Mesenchymal stem cell (in vitro differentiated cells and primary cell): ENCODE measurements at regions not wholly inside any gene's neighbourhood (a gene's known extent, or its start where the extent isn't known, plus 50 kb on each side); places are given as distances from the start of the nearest gene placed in this dataset.

Source experiments
- DNase-seq: peaks from one replicate; pipeline ENCODE4 v3.0.0-alpha.2; 2013
- H2AFZ ChIP-seq: one replicate; pipeline ENCODE4 v1.6.1; 2013; ENCODE audit warnings: low read depth, mild to moderate bottlenecking, control low read depth, inconsistent platforms, low read length, moderate library complexity
- H2AK5ac ChIP-seq: 2 replicates; pipeline ENCODE4 v1.6.1; 2013; ENCODE audit warnings: low read length, moderate library complexity, mild to moderate bottlenecking, inconsistent platforms; ENCODE audit not compliant: severe bottlenecking
- H2BK120ac ChIP-seq: one replicate; pipeline ENCODE4 v1.6.1; 2013; ENCODE audit warnings: low read depth, mild to moderate bottlenecking, inconsistent platforms, low read length, moderate library complexity
- H2BK12ac ChIP-seq, 2 experiments: one replicate each; pipeline ENCODE4 v1.6.1; 2013; ENCODE audit warnings: inconsistent platforms in 2 of 2, low read length in 2 of 2, mild to moderate bottlenecking in 2 of 2, moderate library complexity in 2 of 2, control low read depth in 1 of 2
- H2BK15ac ChIP-seq: one replicate; pipeline ENCODE4 v1.6.1; 2013; ENCODE audit warnings: mild to moderate bottlenecking, low read depth, inconsistent platforms; ENCODE audit not compliant: poor library complexity, severe bottlenecking
- H2BK5ac ChIP-seq: 2 replicates; pipeline ENCODE4 v1.6.1; 2013; ENCODE audit warnings: low read depth, mild to moderate bottlenecking, low read length, control low read depth, inconsistent platforms; ENCODE audit not compliant: poor library complexity, severe bottlenecking
- H3K14ac ChIP-seq, 2 experiments: one replicate each; pipeline ENCODE4 v1.6.1; 2013; ENCODE audit warnings: inconsistent platforms in 2 of 2, low read length in 2 of 2, control low read depth in 1 of 2, mild to moderate bottlenecking in 1 of 2, moderate library complexity in 1 of 2
- H3K18ac ChIP-seq, 2 experiments: one replicate each; pipeline ENCODE4 v1.6.1; 2013; ENCODE audit warnings: inconsistent platforms in 2 of 2, low read length in 2 of 2, control low read depth in 1 of 2, low read depth in 1 of 2, mild to moderate bottlenecking in 1 of 2
- H3K23ac ChIP-seq, 2 experiments: one replicate each; pipeline ENCODE4 v1.6.1; 2013; ENCODE audit warnings: inconsistent platforms in 2 of 2, low read length in 2 of 2, mild to moderate bottlenecking in 2 of 2, moderate library complexity in 2 of 2, control low read depth in 1 of 2
- H3K27ac ChIP-seq: 2 replicates; pipeline ENCODE4 v1.5.1; 2013; ENCODE audit warnings: mild to moderate bottlenecking, moderate library complexity, low read length, control low read depth, inconsistent platforms; ENCODE audit not compliant: poor library complexity, severe bottlenecking
- H3K27me3 ChIP-seq, 2 experiments: 2 replicates each; pipeline versions ENCODE4 v1.6.1 to v1.7.0; 2013; ENCODE audit warnings: low read length in 2 of 2, mild to moderate bottlenecking in 2 of 2, moderate library complexity in 2 of 2, control low read depth in 1 of 2, inconsistent platforms in 1 of 2; ENCODE audit not compliant: control insufficient read depth in 1 of 2, insufficient read depth in 1 of 2
- H3K36me3 ChIP-seq, 2 experiments: 2 replicates each; pipeline versions ENCODE4 v1.6.1 to v1.7.0; 2013; ENCODE audit warnings: low read length in 2 of 2, control low read depth in 1 of 2, inconsistent platforms in 1 of 2, low read depth in 1 of 2, mild to moderate bottlenecking in 1 of 2; ENCODE audit not compliant: insufficient read depth in 2 of 2, control insufficient read depth in 1 of 2
- H3K4ac ChIP-seq, 2 experiments: one replicate each; pipeline ENCODE4 v1.6.1; 2013; ENCODE audit warnings: inconsistent platforms in 2 of 2, low read length in 2 of 2, mild to moderate bottlenecking in 2 of 2, moderate library complexity in 2 of 2, control low read depth in 1 of 2, low read depth in 1 of 2
- H3K4me1 ChIP-seq: 2 replicates; pipeline ENCODE4 v1.6.1; 2013; ENCODE audit warnings: low read depth, low read length, control low read depth; ENCODE audit not compliant: control insufficient read depth, insufficient read depth
- H3K4me2 ChIP-seq: 2 replicates; pipeline ENCODE4 v1.6.1; 2013; ENCODE audit warnings: low read length, mild to moderate bottlenecking, inconsistent platforms; ENCODE audit not compliant: poor library complexity, severe bottlenecking
- H3K4me3 ChIP-seq, 2 experiments: 2 replicates each; pipeline versions ENCODE4 v1.5.1 to v1.7.0; 2013; ENCODE audit warnings: low read length in 2 of 2, mild to moderate bottlenecking in 2 of 2, control low read depth in 1 of 2, low read depth in 1 of 2; ENCODE audit not compliant: insufficient read depth in 1 of 2
- H3K79me1 ChIP-seq: replicated peaks from 2 replicates; pipeline ENCODE4 v1.6.1; 2013; ENCODE audit warnings: mild to moderate bottlenecking, control low read depth, low read length, inconsistent platforms; ENCODE audit not compliant: poor library complexity, severe bottlenecking
- H3K9ac ChIP-seq: 2 replicates; pipeline ENCODE4 v1.7.0; 2013; ENCODE audit warnings: mild to moderate bottlenecking, low read length, moderate library complexity
- H3K9me3 ChIP-seq: 2 replicates; pipeline ENCODE4 v1.7.0; 2013; ENCODE audit warnings: mild to moderate bottlenecking, low read length; ENCODE audit not compliant: control insufficient read depth
- H4K8ac ChIP-seq: one replicate; pipeline ENCODE4 v1.6.1; 2013; ENCODE audit warnings: inconsistent platforms, mild to moderate bottlenecking, low read length, moderate library complexity
- H4K91ac ChIP-seq: one replicate; pipeline ENCODE4 v1.6.1; 2013; ENCODE audit warnings: mild to moderate bottlenecking, low read length, inconsistent platforms
- WGBS: methylation state at CpG from one replicate; pipeline ENCODE4 v1.1.7; 2013; ENCODE audit warnings: mixed read lengths; 5-methylcytosine and 5-hydroxymethylcytosine counted together

DNA sequence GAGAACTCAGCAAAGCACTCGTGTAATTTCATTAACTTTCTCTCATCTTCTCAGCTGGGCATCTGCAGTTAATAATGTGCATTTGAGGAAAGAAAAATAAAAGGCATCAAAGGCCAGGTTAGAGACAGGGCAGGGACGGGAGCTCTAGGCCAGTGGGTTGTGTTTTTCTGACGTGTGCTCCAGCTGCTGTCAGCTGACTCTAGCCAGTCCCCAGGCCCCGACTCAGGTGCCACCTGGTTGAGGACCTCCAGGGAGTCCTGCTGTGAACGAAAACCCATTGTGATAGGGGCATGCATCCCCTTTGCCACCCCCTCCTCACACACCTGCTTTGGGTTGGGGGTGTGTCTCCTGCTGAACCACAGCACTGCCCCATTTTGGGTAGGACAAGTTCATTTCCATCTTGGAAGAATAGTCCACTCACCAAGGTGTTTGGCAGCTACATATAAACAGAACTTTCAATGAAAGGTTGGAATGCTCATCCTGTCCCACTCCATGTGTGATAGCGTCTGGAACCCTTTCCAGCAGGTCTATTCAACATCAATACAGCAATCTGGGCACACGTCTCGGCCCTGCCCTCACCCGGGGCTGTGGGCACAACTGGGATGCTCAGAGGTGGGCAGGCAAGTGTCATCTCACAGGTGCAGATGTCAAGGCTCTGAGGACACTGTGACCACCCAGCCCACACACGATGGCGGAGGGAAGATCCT is 146.1 kb upstream of the FAM20C start:
- no peak overlapping the region for H2BK120ac ChIP-seq
- H4K91ac ChIP-seq, result no peak overlapping the region
- no peak overlapping the region for H3K18ac ChIP-seq
- DNase-seq, result no peak
- no peak overlapping the region for H2BK15ac ChIP-seq
- H3K27ac ChIP-seq, result no peak overlapping the region
- no peak overlapping the region for H2BK5ac ChIP-seq
- no peaks in the 10 kb centered on the region for H3K79me1 ChIP-seq
- no peak overlapping the region for H4K8ac ChIP-seq
- no peak overlapping the region for H3K23ac ChIP-seq
- peaks cover 15 to 41% of the 10 kb centered on the region in 2 experiments for H3K27me3 ChIP-seq
- H3K4ac ChIP-seq, result no peak overlapping the region
- H3K4me3 ChIP-seq, result no peak overlapping the region
- no peak overlapping the region for H3K4me2 ChIP-seq
- H2AFZ ChIP-seq, result no peak overlapping the region
- no peak overlapping the region for H3K14ac ChIP-seq
- H3K9ac ChIP-seq, result no peak overlapping the region
- H3K4me1 ChIP-seq, result peaks cover under 1% of the 10 kb centered on the region
- no peak overlapping the region for H2BK12ac ChIP-seq
- no peaks in the 10 kb centered on the region for H3K36me3 ChIP-seq
- WGBS, result 79% methylated on average over 11 of the region's 11 CpGs
- no peak overlapping the region for H2AK5ac ChIP-seq
- H3K9me3 ChIP-seq, result no peaks in the 10 kb centered on the region

DNA sequence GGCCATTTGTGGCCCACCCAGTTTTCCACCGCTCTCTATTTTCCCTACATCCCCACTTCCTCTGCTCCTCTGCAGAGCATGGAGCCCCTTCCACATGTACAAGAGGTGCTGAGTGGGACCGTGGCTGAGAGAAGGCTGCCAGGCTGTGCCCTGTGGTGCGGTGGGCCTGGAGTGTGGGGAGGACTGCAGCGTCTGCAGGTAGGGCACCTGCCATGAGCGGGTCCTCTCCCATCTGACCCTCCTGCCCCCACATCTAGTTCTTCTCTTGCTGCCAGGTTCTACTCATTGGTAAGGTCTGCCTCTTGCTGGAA is 145.6 kb upstream of the FAM20C start:
- DNase-seq, result no peak
- H3K4ac ChIP-seq, result no peak overlapping the region
- no peaks in the 10 kb centered on the region for H3K36me3 ChIP-seq
- H3K27ac ChIP-seq, result no peak overlapping the region
- no peak overlapping the region for H2BK12ac ChIP-seq
- H2BK120ac ChIP-seq, result no peak overlapping the region
- no peak overlapping the region for H3K23ac ChIP-seq
- H3K4me1 ChIP-seq, result no peaks in the 10 kb centered on the region
- no peak overlapping the region for H2BK5ac ChIP-seq
- H4K91ac ChIP-seq, result no peak overlapping the region
- no peak overlapping the region for H3K18ac ChIP-seq
- H3K14ac ChIP-seq, result no peak overlapping the region
- H2AFZ ChIP-seq, result no peak overlapping the region
- no peak overlapping the region for H3K4me2 ChIP-seq
- no peak overlapping the region for H2AK5ac ChIP-seq
- H3K9ac ChIP-seq, result no peak overlapping the region
- no peak overlapping the region for H3K4me3 ChIP-seq
- H3K27me3 ChIP-seq, result peaks cover 15 to 39% of the 10 kb centered on the region in 2 experiments
- no peak overlapping the region for H4K8ac ChIP-seq
- no peak overlapping the region for H2BK15ac ChIP-seq
- no peaks in the 10 kb centered on the region for H3K9me3 ChIP-seq
- WGBS, result 93% methylated on average over 5 of the region's 5 CpGs
- no peaks in the 10 kb centered on the region for H3K79me1 ChIP-seq

GRCh38 chr7:51456-52068 is 140.8 kb upstream of the FAM20C start:
- H2AK5ac ChIP-seq, result no peak overlapping the region
- H3K27me3 ChIP-seq, result peaks cover 11 to 16% of the 10 kb centered on the region in 2 experiments
- H2BK5ac ChIP-seq, result no peak overlapping the region
- H3K9me3 ChIP-seq, result peaks cover 4% of the 10 kb centered on the region
- H3K36me3 ChIP-seq, result no peaks in the 10 kb centered on the region
- H4K91ac ChIP-seq, result no peak overlapping the region
- no peak overlapping the region for H3K9ac ChIP-seq
- no peak overlapping the region for H2BK15ac ChIP-seq
- no peak overlapping the region for H3K18ac ChIP-seq
- no peaks in the 10 kb centered on the region for H3K4me1 ChIP-seq
- no peak overlapping the region for H3K4me2 ChIP-seq
- H3K23ac ChIP-seq, result no peak overlapping the region
- DNase-seq, result no peak
- no peaks in the 10 kb centered on the region for H3K79me1 ChIP-seq
- WGBS, result 88% methylated on average over 11 of the region's 11 CpGs
- no peak overlapping the region for H4K8ac ChIP-seq
- no peak overlapping the region for H2AFZ ChIP-seq
- no peak overlapping the region for H3K27ac ChIP-seq
- H3K14ac ChIP-seq, result no peak overlapping the region
- H2BK120ac ChIP-seq, result no peak overlapping the region
- no peak overlapping the region for H3K4me3 ChIP-seq
- no peak overlapping the region for H3K4ac ChIP-seq
- H2BK12ac ChIP-seq, result no peak overlapping the region

- Histone ChIP-seq H3K18ac (no peak overlapping the region), H2BK5ac (no peak overlapping the region), H2BK15ac (no peak overlapping the region), H3K4me1 (no peaks in the 10 kb centered on the region), H3K23ac (no peak overlapping the region), H3K4me2 (no peak overlapping the region), H4K91ac (no peak overlapping the region), H3K9me3 (peaks cover 4% of the 10 kb centered on the region), H3K14ac (no peak overlapping the region), H2BK12ac (no peak overlapping the region), H3K4ac (no peak overlapping the region), H4K8ac (no peak overlapping the region), H2BK120ac (no peak overlapping the region), H3K9ac (no peak overlapping the region), H3K27me3 (peaks cover 11% of the 10 kb centered on the region in 2 experiments), H2AFZ (no peak overlapping the region), H3K36me3 (no peaks in the 10 kb centered on the region), H3K27ac (no peak overlapping the region), H2AK5ac (no peak overlapping the region), H3K79me1 (no peaks in the 10 kb centered on the region), H3K4me3 (no peak overlapping the region)
- 67% methylated on average over 3 of the region's 3 CpGs for WGBS
- no peak for DNase-seq
These were observed 140.3 kb upstream of the FAM20C start for GRCh38 chr7:52100-52499.
